Small intestine (tissue), 7 donors: ENCODE measurements at regions not wholly inside any gene's neighbourhood (a gene's known extent, or its start where the extent isn't known, plus 50 kb on each side); places are given as distances from the start of the nearest gene placed in this dataset.

Source experiments
- DNase-seq, 2 donors: peaks; one replicate each; pipeline versions ENCODE4 v3.0.0 to v3.0.0-alpha.2; 2013
- FAIRE-seq: peaks from 2 replicates; lab custom pipeline; 2012; peaks lifted over from hg19 to GRCh38; lab: Jason Lieb, UNC
- H3K27ac ChIP-seq, 3 donors: one replicate each; pipeline ENCODE4 v1.5.1; 2013; ENCODE audit warnings: low read length in 2 of 3, mild to moderate bottlenecking in 2 of 3, control low read depth in 1 of 3, inconsistent platforms in 1 of 3, low read depth in 1 of 3, moderate library complexity in 1 of 3
- H3K27me3 ChIP-seq, 3 donors: one replicate each; pipeline ENCODE4 v1.6.1; 2013; ENCODE audit warnings: low read length in 3 of 3, inconsistent platforms in 1 of 3; ENCODE audit not compliant: control insufficient read depth in 3 of 3, insufficient read depth in 3 of 3
- H3K36me3 ChIP-seq, 3 donors: one replicate each; pipeline ENCODE4 v1.6.1; 2013; ENCODE audit warnings: low read length in 3 of 3, inconsistent platforms in 1 of 3, low read depth in 1 of 3, mild to moderate bottlenecking in 1 of 3, moderate library complexity in 1 of 3; ENCODE audit not compliant: control insufficient read depth in 3 of 3, insufficient read depth in 2 of 3
- H3K4me1 ChIP-seq, 3 donors: one replicate each; pipeline ENCODE4 v1.6.1; 2013; ENCODE audit warnings: low read length in 2 of 3, inconsistent platforms in 1 of 3, low read depth in 1 of 3, mild to moderate bottlenecking in 1 of 3, moderate library complexity in 1 of 3; ENCODE audit not compliant: control insufficient read depth in 3 of 3, insufficient read depth in 2 of 3
- H3K4me3 ChIP-seq, 3 donors: one replicate each; pipeline ENCODE4 v1.5.1; 2013; ENCODE audit warnings: low read length in 3 of 3, control low read depth in 1 of 3, inconsistent platforms in 1 of 3, low read depth in 1 of 3, mild to moderate bottlenecking in 1 of 3, moderate library complexity in 1 of 3
- H3K9me3 ChIP-seq, 2 donors: one replicate each; pipeline ENCODE4 v1.6.1; 2013; ENCODE audit warnings: low read depth in 1 of 2, low read length in 1 of 2; ENCODE audit not compliant: control insufficient read depth in 2 of 2, insufficient read depth in 1 of 2
- WGBS, 3 donors: extraction: QIAGEN DNeasy Blood & Tissue Kit; methylation state at CpG; one replicate each; pipeline ENCODE4 v1.1.7; 2013; 5-methylcytosine and 5-hydroxymethylcytosine counted together
- donor health status: healthy with polysubstance abuse.
- donor health status: control.
- donor health status: control.
- donor health status: Bipolar disorder and iron deficiency.
- donor health status: healthy.

GRCh38 chr1:29718791-29719190, 482.5 kb downstream of the PTPRU start:
- DNase-seq: no peak

GRCh38 chr1:29716306-29716705, 480.0 kb downstream of the PTPRU start:
- peaks cover 0 to 3% of the 10 kb centered on the region in 2 donors for H3K9me3 ChIP-seq
- H3K36me3 ChIP-seq: no peaks in the 10 kb centered on the region
- WGBS, 3 donors: 69 to 72% (median 70%) methylated on average over 6 of the region's 6 CpGs
- H3K27ac ChIP-seq: no peak overlapping the region
- H3K4me3 ChIP-seq: no peak overlapping the region
- no peak for FAIRE-seq
- no peak for DNase-seq
- peaks cover 0 to 3% (median 0%) of the 10 kb centered on the region in 3 donors for H3K27me3 ChIP-seq
- H3K4me1 ChIP-seq: no peaks in the 10 kb centered on the region

More at GRCh38 chr1:29718791-29719190, 482.5 kb downstream of the PTPRU start:
- Histone ChIP-seq H3K27ac (no peak overlapping the region), H3K4me3 (no peak overlapping the region), H3K4me1 (no peaks in the 10 kb centered on the region), H3K27me3 (peaks cover 0 to 3% (median 0%) of the 10 kb centered on the region in 3 donors), H3K9me3 (peaks cover 2 to 20% of the 10 kb centered on the region in 2 donors), H3K36me3 (no peaks in the 10 kb centered on the region)
- no peak for FAIRE-seq

DNA sequence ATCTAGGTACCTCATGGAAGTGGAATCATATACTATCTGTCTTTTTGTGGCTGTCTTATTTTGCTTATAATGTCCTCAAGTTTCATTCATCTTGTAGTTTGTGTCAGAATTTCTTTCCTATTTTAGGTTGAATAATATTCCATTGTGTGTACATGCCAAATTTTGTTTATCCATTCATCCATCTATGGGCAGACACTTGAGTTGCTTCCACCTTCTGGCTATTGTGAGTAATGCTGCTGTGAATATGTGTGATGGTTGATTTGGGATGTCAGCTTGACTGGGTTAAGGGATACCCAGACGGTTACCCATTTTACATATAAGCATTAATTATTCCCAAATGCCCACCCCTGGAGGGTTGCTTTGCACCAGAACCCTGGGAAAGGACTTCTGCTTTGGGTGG, 477.5 kb downstream of the PTPRU start:
- Histone ChIP-seq H3K9me3 (peaks cover 0 to 3% of the 10 kb centered on the region in 2 donors), H3K4me1 (no peaks in the 10 kb centered on the region), H3K27ac (no peak overlapping the region), H3K4me3 (no peak overlapping the region), H3K27me3 (no peaks in the 10 kb centered on the region), H3K36me3 (no peaks in the 10 kb centered on the region)
- FAIRE-seq (no peak), DNase-seq (no peak)
- 29 to 47% (median 34%) methylated on average over 1 of the region's 1 CpG for WGBS, 3 donors

DNA sequence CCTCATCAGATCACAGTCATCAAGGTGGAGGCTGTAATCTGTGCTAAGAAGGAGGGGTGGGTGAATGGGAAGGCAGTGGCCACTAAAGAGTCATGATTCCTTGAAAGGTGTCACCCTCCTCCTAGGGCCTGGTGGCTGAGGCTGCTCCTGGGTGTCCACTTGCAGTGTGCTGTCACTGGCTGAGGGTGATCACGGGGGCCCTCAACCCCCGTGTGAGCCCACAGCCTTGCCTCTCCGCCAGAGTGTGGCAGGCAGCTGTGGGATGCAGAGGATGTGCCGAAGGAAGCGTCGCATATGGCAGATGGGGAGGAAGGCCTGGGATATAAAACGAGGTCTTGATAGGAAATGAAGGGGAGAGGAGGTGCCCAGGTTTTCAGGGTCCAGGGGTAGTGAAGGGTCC, 476.5 kb downstream of the PTPRU start:
- Histone ChIP-seq H3K27me3 (peaks cover 0 to 2% (median 0%) of the 10 kb centered on the region in 3 donors), H3K36me3 (no peaks in the 10 kb centered on the region), H3K4me1 (no peaks in the 10 kb centered on the region), H3K27ac (no peak overlapping the region), H3K9me3 (peaks cover 0 to 3% of the 10 kb centered on the region in 2 donors), H3K4me3 (no peak overlapping the region)
- FAIRE-seq (no peak), DNase-seq (no peak)
- 72 to 81% (median 79%) methylated on average over 7 of the region's 7 CpGs for WGBS, 3 donors

DNA sequence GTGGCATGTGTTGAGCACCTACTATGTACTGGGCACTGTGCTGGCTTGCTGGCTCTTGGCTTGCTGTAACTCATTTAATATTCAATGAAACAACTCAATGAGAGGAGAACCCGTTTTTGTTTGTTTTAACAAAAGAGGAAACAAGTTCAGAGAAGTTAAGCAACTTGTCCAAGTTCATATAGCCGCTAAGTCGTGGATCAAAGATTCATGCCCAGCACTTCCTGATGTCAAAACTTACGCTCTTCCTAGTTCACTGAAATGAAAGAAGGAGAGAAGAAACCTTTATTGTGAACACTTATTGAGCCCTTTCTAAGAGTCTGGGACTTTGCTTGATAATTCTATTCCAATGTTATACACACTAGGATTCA, 475.9 kb downstream of the PTPRU start:
- Histone ChIP-seq H3K36me3 (no peaks in the 10 kb centered on the region), H3K4me1 (no peaks in the 10 kb centered on the region), H3K27ac (no peak overlapping the region), H3K27me3 (peaks cover 0 to 2% (median 0%) of the 10 kb centered on the region in 3 donors), H3K9me3 (no peaks in the 10 kb centered on the region), H3K4me3 (no peak overlapping the region)
- DNase-seq (no peak), FAIRE-seq (no peak)
- 52 to 60% (median 59%) methylated on average over 4 of the region's 4 CpGs for WGBS, 3 donors

DNA sequence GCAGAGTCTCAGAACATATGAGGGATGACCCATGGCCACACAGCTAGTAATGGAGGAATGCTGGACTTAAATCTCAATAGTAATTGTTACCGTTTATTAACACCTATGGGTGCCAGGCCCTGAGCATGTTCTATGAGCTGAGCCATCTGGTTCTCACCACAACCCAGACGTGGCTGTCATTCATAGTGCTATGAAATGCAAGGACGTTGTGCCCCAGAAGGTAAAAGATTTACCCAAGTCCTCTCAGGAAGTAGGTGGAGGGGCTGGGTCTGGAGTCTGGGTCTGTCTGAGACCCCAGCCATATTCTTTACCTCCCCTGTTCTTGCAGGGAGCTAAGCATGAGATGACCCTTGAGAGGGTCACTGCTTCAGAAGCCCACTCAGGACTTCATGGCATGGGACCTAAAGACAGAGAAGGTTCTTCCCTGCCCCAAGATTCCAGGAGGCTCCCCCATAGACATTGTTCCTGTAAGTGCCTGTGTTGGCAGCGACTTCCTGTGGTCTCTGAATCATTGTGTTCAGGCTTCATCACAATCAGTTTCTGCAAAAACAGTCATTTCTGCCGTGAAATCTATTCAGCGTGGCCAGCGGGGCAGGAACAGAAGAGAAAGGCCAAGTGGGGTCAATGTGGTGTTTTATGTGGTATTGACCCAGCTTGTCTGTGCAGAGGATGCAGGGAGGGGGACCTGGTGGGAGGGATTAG, 475.4 kb downstream of the PTPRU start:
- FAIRE-seq: no peak
- H3K27ac ChIP-seq: no peak overlapping the region
- WGBS, 3 donors: 54 to 59% (median 55%) methylated on average over 7 of the region's 7 CpGs

DNA sequence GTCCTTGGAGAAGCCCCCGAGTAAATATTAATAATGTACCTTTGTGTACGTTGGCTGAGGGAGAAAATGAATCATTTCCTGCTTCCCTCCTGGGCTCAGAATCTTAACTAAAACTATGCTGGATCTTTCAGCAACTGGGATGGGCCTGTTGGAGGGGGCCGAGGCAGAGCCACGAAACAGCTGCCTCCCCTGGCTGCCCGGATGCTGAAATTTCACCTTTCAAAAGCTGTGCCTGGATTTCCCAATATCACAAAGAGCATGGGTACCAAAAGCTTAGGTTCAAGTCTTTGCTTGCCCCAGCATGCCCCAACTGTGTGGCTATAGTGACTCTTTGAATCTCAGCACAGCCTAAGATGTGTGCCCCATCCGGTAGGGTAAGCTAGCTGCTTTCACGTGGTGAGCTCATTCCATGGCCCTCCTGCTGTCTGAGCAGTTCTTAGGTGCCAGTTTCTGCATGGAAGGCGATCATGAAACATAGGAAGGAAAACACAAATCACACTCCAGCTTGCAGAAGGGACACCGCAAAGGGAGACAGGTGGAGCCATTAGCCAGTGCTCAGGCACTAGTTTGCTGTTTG, 473.5 kb downstream of the PTPRU start:
- FAIRE-seq: no peak

More for the DNA sequence above, 475.4 kb downstream of the PTPRU start:
- peaks cover 0 to 2% (median 0%) of the 10 kb centered on the region in 3 donors for H3K27me3 ChIP-seq
- no peak for DNase-seq
- no peak overlapping the region for H3K4me3 ChIP-seq
- H3K36me3 ChIP-seq: no peaks in the 10 kb centered on the region
- no peaks in the 10 kb centered on the region for H3K4me1 ChIP-seq
- no peaks in the 10 kb centered on the region for H3K9me3 ChIP-seq

DNA sequence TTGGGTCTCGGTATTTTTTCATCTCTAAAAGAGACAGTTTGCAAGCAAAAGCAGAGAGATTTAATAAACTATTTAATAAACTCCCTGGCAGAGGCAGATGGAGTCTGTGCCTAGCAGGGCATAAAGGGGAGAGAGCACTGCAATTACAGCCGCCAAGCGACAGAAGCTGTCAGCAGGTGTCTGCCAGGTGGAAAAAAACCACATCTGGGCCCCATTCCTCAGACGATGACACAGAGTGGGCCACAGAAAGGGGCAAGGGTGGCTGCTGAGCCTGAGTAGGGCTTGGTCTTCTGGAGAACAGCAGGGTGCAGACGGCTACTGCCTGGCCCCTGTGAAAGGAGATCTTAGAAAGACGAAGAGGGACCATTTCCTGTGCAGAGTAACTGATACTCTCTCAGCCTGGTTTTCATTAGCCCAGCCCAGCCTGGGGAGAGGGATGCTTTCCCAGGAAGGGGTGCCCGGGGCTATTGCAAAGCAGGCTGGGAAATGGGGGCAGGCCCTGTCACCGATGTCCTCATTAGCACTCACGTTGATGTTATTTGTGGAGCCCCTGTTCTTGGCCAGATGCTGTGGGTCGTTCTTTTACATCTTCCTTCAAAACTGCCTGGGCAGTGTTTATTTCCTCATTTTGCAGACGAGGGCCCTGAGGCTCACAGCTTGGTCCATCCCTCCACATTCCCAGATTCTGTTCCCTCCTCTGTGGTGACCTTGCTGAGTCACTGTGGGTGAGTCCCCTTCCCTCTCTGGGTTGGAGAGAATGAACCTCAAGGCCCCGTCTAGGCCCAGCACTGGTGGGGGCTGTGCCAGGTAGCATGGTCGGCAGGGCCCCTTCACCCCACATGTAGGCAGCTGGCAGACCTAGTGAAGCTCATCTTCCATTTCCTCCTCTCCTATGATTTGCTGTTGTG, 472.7 kb downstream of the PTPRU start:
- Histone ChIP-seq H3K27ac (peak overlapping the region in 1 of 3 donors; percentile 7), H3K9me3 (no peaks in the 10 kb centered on the region), H3K27me3 (peaks cover 0 to 8% (median 4%) of the 10 kb centered on the region in 3 donors), H3K4me3 (no peak overlapping the region), H3K4me1 (no peaks in the 10 kb centered on the region), H3K36me3 (no peaks in the 10 kb centered on the region)
- FAIRE-seq (no peak), DNase-seq (no peak)
- 32 to 42% (median 34%) methylated on average over 13 of the region's 13 CpGs for WGBS, 3 donors

More for the DNA sequence above, 473.5 kb downstream of the PTPRU start:
- Histone ChIP-seq H3K4me3 (no peak overlapping the region), H3K9me3 (no peaks in the 10 kb centered on the region), H3K27ac (no peak overlapping the region), H3K36me3 (no peaks in the 10 kb centered on the region), H3K27me3 (peaks cover 0 to 5% (median 4%) of the 10 kb centered on the region in 3 donors), H3K4me1 (no peaks in the 10 kb centered on the region)
- WGBS, 3 donors: 50 to 51% (median 51%) methylated on average over 9 of the region's 9 CpGs
- no peak for DNase-seq
